SK-N-SH treated with all-trans-retinoic acid at 6 μM for 48 hours (cell line): ENCODE measurements at regions not wholly inside any gene's neighbourhood (a gene's known extent, or its start where the extent isn't known, plus 50 kb on each side); places are given as distances from the start of the nearest gene placed in this dataset.

ENCODE experiments used
- BACH2 ChIP-seq: fragments of 250-450 bp; sonication (Bioruptor Pico); IDR thresholded peaks from 2 replicates; pipeline ENCODE4 v1.9.0; 2021; ENCODE audit warnings: mild to moderate bottlenecking, borderline replicate concordance
- ZNF70 ChIP-seq: fragments of 450-650 bp; formaldehyde crosslinking; IDR thresholded peaks from 2 replicates; pipeline ENCODE4 v1.5.0; 2020; ENCODE audit warnings: mild to moderate bottlenecking, moderate library complexity

GRCh38 chr7:24227068-24227467 lies 56.9 kb upstream of the NPY start:
- TF ChIP-seq ZNF70 (CRISPR knock-in tag) (no peak), BACH2 (no peak)
